ENCODE measurements at regions not wholly inside any gene's neighbourhood (a gene's known extent, or its start where the extent isn't known, plus 50 kb on each side); places are given as distances from the start of the nearest gene placed in this dataset.

- TF ChIP-seq CTCF (tag by site-specific recombination; IDR thresholded peaks at IDR 0.05) (no peak), ZNF239 (tag by site-specific recombination; IDR thresholded peaks at IDR 0.05) (no peak), ZNF155 (tag by site-specific recombination; IDR thresholded peaks at IDR 0.05) (no peak), ZBTB26 (tag by site-specific recombination; optimal IDR thresholded peaks at IDR 0.05) (no peak), KLF8 (tag by site-specific recombination; IDR thresholded peaks at IDR 0.05) (no peak), ZBTB20 (tag by site-specific recombination; IDR thresholded peaks at IDR 0.05) (no peak), ZNF747 (tag by site-specific recombination; IDR thresholded peaks at IDR 0.05) (no peak), KLF9 (tag by site-specific recombination; IDR thresholded peaks at IDR 0.05; ENCODE audit: low read depth) (no peak), ZNF707 (tag by site-specific recombination; IDR thresholded peaks at IDR 0.05) (no peak)
These were observed 198.9 kb upstream of the ZP4 start for GRCh38 chr1:238089615-238090014.
